ENCODE measurements at regions not wholly inside any gene's neighbourhood (a gene's known extent, or its start where the extent isn't known, plus 50 kb on each side); places are given as distances from the start of the nearest gene placed in this dataset.

DNA sequence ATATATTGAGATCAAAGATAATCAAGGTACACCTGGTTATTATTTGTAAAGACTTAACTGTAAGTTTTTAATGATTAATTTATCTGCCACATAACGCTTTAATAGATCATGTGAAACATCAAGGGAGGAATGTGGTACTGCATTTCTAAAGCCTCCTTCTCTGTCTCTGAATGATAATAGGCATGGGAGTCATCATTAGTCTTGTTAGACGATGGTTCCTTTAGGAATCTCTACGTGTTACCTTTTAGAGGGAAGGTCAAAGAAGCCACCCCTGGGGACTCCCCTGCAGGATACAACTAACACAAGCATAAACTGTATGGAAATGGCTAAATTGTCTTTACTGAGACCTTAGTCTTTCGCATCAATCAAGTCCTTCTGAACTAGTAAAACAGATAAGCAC is 173.6 kb upstream of the MCHR2 start:
- TF ChIP-seq CTCF (IDR thresholded peaks at IDR 0.05) (no peak), POLR2AphosphoS5 (IDR thresholded peaks at IDR 0.05) (no peak)

Data from prostate gland (tissue), 2 donors.